IMR-90 (cell line): ENCODE measurements at regions not wholly inside any gene's neighbourhood (a gene's known extent, or its start where the extent isn't known, plus 50 kb on each side); places are given as distances from the start of the nearest gene placed in this dataset.

ENCODE experiments used
- ATAC-seq: fragments of 200-7000 bp; cut with Tn5 transposase; 2 replicates; pipeline ENCODE4 v1.9.1; 2020; ENCODE audit warnings: low read depth, mild to moderate bottlenecking, moderate library complexity
- BruUV-seq: library from RNA; stranded (reverse); fragments of 400-500 nt; replicated peaks from 2 replicates; lab custom pipeline; 2021; lab: Mats Ljungman, UMichigan
- CTCF ChIA-PET: fragments of 300-600 bp; formaldehyde crosslinking; extraction: SDS; loops from one replicate; lab custom pipeline; 2021; ENCODE audit warnings: antibody characterized with exemption; lab: Yijun Ruan, JAX
- POLR2A ChIA-PET: fragments of 300-600 bp; sonication (Branson Sonifier 250); formaldehyde crosslinking; loops from one replicate; lab custom pipeline; 2022; ENCODE audit warnings: antibody characterized with exemption; ENCODE audit not compliant: unreplicated experiment; lab: Charles Lee
- DNase-seq: peaks from one replicate; pipeline ENCODE4 v3.0.0; 2013
- H2AFZ ChIP-seq: replicated peaks from 2 replicates; pipeline ENCODE3; 2013; ENCODE audit warnings: low read length, mild to moderate bottlenecking; ENCODE audit not compliant: poor library complexity
- H2AK5ac ChIP-seq: 2 replicates; pipeline ENCODE4 v1.6.1; 2013; ENCODE audit warnings: low read depth, low read length, inconsistent platforms
- H2AK9ac ChIP-seq: replicated peaks from 2 replicates; pipeline ENCODE3; 2013; ENCODE audit warnings: mild to moderate bottlenecking, low read depth, low read length, moderate library complexity; ENCODE audit not compliant: poor library complexity
- H2BK120ac ChIP-seq: 2 replicates; pipeline ENCODE4 v1.6.1; 2013; ENCODE audit warnings: low read depth, low read length, inconsistent platforms
- H2BK15ac ChIP-seq: 3 replicates; pipeline ENCODE4 v1.6.1; 2013; ENCODE audit warnings: low read depth, low read length, inconsistent platforms
- H2BK20ac ChIP-seq: 2 replicates; pipeline ENCODE4 v1.6.1; 2013; ENCODE audit warnings: low read depth, mild to moderate bottlenecking, inconsistent platforms, low read length, moderate library complexity
- H2BK5ac ChIP-seq: 2 replicates; pipeline ENCODE4 v1.6.1; 2013; ENCODE audit warnings: mild to moderate bottlenecking, low read depth, low read length, inconsistent platforms; ENCODE audit not compliant: poor library complexity, severe bottlenecking
- H3K14ac ChIP-seq: replicated peaks from 2 replicates; pipeline ENCODE4 v1.6.1; 2013; ENCODE audit warnings: low read depth, low read length, inconsistent platforms
- H3K18ac ChIP-seq: 2 replicates; pipeline ENCODE4 v1.6.1; 2013; ENCODE audit warnings: low read depth, low read length, control low read depth
- H3K23ac ChIP-seq: 2 replicates; pipeline ENCODE4 v1.6.1; 2013; ENCODE audit warnings: low read depth, low read length, inconsistent platforms
- H3K27ac ChIP-seq: 2 replicates; pipeline ENCODE4 v1.5.1; 2013; ENCODE audit warnings: mild to moderate bottlenecking, control low read depth, low read length; ENCODE audit not compliant: insufficient read depth
- H3K27me3 ChIP-seq: 2 replicates; pipeline ENCODE4 v1.6.1; 2013; ENCODE audit warnings: low read length; ENCODE audit not compliant: control insufficient read depth, insufficient read depth
- H3K36me3 ChIP-seq: 2 replicates; pipeline ENCODE4 v1.6.1; 2013; ENCODE audit warnings: low read length, mixed read lengths; ENCODE audit not compliant: control insufficient read depth, insufficient read depth
- H3K4ac ChIP-seq: 2 replicates; pipeline ENCODE4 v1.6.1; 2013; ENCODE audit warnings: low read depth, low read length, inconsistent platforms
- H3K4me1 ChIP-seq: 2 replicates; pipeline ENCODE4 v1.6.1; 2013; ENCODE audit warnings: low read length, mixed read lengths; ENCODE audit not compliant: control insufficient read depth, insufficient read depth
- H3K4me2 ChIP-seq: 2 replicates; pipeline ENCODE4 v1.6.1; 2013; ENCODE audit warnings: low read depth, mild to moderate bottlenecking, control low read depth, low read length, moderate library complexity
- H3K4me3 ChIP-seq: 2 replicates; pipeline ENCODE4 v1.5.1; 2013; ENCODE audit warnings: low read depth, mild to moderate bottlenecking, control low read depth, low read length, moderate library complexity; ENCODE audit not compliant: insufficient read depth
- H3K56ac ChIP-seq: 2 replicates; pipeline ENCODE4 v1.6.1; 2013; ENCODE audit warnings: low read length, inconsistent platforms; ENCODE audit not compliant: insufficient read depth; ENCODE audit errors: extremely low read depth
- H3K79me1 ChIP-seq, 2 experiments: 2 replicates each; pipeline ENCODE4 v1.6.1; 2013; ENCODE audit warnings: low read length in 2 of 2, inconsistent platforms in 1 of 2, low read depth in 1 of 2
- H3K9ac ChIP-seq: 2 replicates; pipeline ENCODE4 v1.6.1; 2013; ENCODE audit warnings: low read depth, low read length, control low read depth
- H3K9me1 ChIP-seq: 2 replicates; pipeline ENCODE4 v1.6.1; 2013; ENCODE audit warnings: low read length, inconsistent platforms; ENCODE audit not compliant: insufficient read depth
- H3K9me3 ChIP-seq: 2 replicates; pipeline ENCODE4 v1.6.1; 2013; ENCODE audit warnings: low read length; ENCODE audit not compliant: control insufficient read depth, insufficient read depth
- H4K20me1 ChIP-seq: 2 replicates; pipeline ENCODE4 v1.6.1; 2013; ENCODE audit warnings: low read length, inconsistent platforms; ENCODE audit not compliant: insufficient read depth
- H4K5ac ChIP-seq: 2 replicates; pipeline ENCODE4 v1.6.1; 2013; ENCODE audit warnings: mild to moderate bottlenecking, low read depth, low read length, control low read depth
- H4K8ac ChIP-seq, 2 experiments: 2 replicates each; pipeline ENCODE4 v1.6.1; 2013; ENCODE audit warnings: low read depth in 2 of 2, low read length in 2 of 2, control low read depth in 1 of 2, inconsistent platforms in 1 of 2
- H4K91ac ChIP-seq: 2 replicates; pipeline ENCODE4 v1.6.1; 2013; ENCODE audit warnings: low read depth, low read length, inconsistent platforms; ENCODE audit not compliant: insufficient read depth
- ELK1 ChIP-seq: fragments of 150-350 bp; IDR thresholded peaks from 2 replicates; pipeline ENCODE4 v1.6.1; 2016; ENCODE audit warnings: low read depth, mild to moderate bottlenecking, low read length, moderate library complexity, borderline replicate concordance
- WGBS, 2 experiments: methylation state at CpG; one replicate each; pipeline versions ENCODE4 v1.1.5 to v1.1.7; 2013; ENCODE audit warnings: missing lambda C conversion rate in 2 of 2; ENCODE audit not compliant: insufficient read length in 1 of 2; ENCODE audit errors: extremely low coverage in 2 of 2; 5-methylcytosine and 5-hydroxymethylcytosine counted together
- dilution Hi-C: fragments of 300-500 bp; cut with HindIII; formaldehyde crosslinking; loops from one replicate; pipeline ENCODE4 v1.14.3; 2018; ENCODE audit warnings: low sequenced_read_pairs; ENCODE audit not compliant: unreplicated experiment
- in situ Hi-C: fragments of 300-500 bp; cut with MboI; formaldehyde crosslinking; loops from 3 replicates; pipeline ENCODE4 v1.14.3; 2019; ENCODE audit warnings: low sequenced_read_pairs, inconsistent platforms, mixed read lengths
- intact Hi-C: fragments of 100-400 bp; cut with micrococcal nuclease; formaldehyde crosslinking; loops from 2 replicates; pipeline ENCODE4 v1.10.0; 2022

- Histone ChIP-seq H3K36me3 (no peaks in the 10 kb centered on the region), H3K9me3 (no peaks in the 10 kb centered on the region; the same call in 1 of the 2 replicates), H4K20me1 (no peaks in the 10 kb centered on the region), H4K8ac (no peak overlapping the region), H3K4me1 (no peaks in the 10 kb centered on the region; the same call in 1 of the 2 replicates), H2BK120ac (peak overlapping the region; percentile 47; the same call in 1 of the 2 replicates), H2BK5ac (no peak overlapping the region), H3K4me2 (no peak overlapping the region), H4K91ac (no peak overlapping the region), H2AK9ac (no peak overlapping the region), H2BK20ac (peak overlapping the region; percentile 46; the same call in 1 of the 2 replicates), H3K79me1 (no peaks in the 10 kb centered on the region), H3K14ac (peak overlapping the region; percentile 34; the same call in 1 of the 2 replicates), H2AFZ (no peak overlapping the region), H4K5ac (no peak overlapping the region; the same call in 1 of the 2 replicates), H3K27ac (no peak overlapping the region), H2BK15ac (no peak overlapping the region), H3K18ac (peak overlapping the region; percentile 69; the same call in 1 of the 2 replicates), H3K27me3 (no peaks in the 10 kb centered on the region), H3K4me3 (no peak overlapping the region), H3K9me1 (no peaks in the 10 kb centered on the region), H3K4ac (no peak overlapping the region), H2AK5ac (0 out of 2 replicates have a peak overlapping the region, but pooled peaks have one; percentile 37), H3K56ac (no peak overlapping the region), H3K23ac (peak overlapping the region; percentile 60; the same call in 1 of the 2 replicates), H3K9ac (no peak overlapping the region)
- CTCF ChIA-PET: interaction anchor here (0.7 kb wide), 1 partner anchor 84 kb away, joined by 3 read pairs; no protein-coding TSS in a partner anchor
- ATAC-seq (no peak), DNase-seq (no peak)
- POLR2A ChIA-PET: no interaction called here
- intact Hi-C loops (no loop called here), dilution Hi-C loops (no loop called here), in situ Hi-C loops (loop anchor here (25.0 kb wide), 1 partner anchor 370 kb away; no protein-coding TSS in a partner anchor)
- TF ChIP-seq ELK1: no peak
- no TSS peak for BruUV-seq
- WGBS, 2 experiments: no CpG with 5 or more reads among the region's 3 CpGs
Observed at GRCh38 chr12:65682112-65682511, 142.2 kb upstream of the HMGA2 start.
